ENCODE measurements at regions not wholly inside any gene's neighbourhood (a gene's known extent, or its start where the extent isn't known, plus 50 kb on each side); places are given as distances from the start of the nearest gene placed in this dataset.

GRCh38 chr20:48395816-48396546 is 431.8 kb downstream of the PREX1 start:
- Histone ChIP-seq H3K4me3 (ENCODE audit: low read length in 3 of 3) (no peak overlapping the region), H3K27me3 (ENCODE audit: control insufficient read depth in 3 of 3, insufficient read depth in 3 of 3, low read length in 3 of 3) (peaks cover 24 to 50% (median 35%) of the 10 kb centered on the region in 3 donors), H3K9me3 (ENCODE audit: control insufficient read depth in 3 of 3, low read length in 3 of 3) (no peaks in the 10 kb centered on the region), H3K9ac (ENCODE audit: low read depth in 1 of 3, low read length in 3 of 3) (no peak overlapping the region), H3K36me3 (ENCODE audit: control insufficient read depth in 3 of 3, insufficient read depth in 3 of 3, low read length in 3 of 3) (no peaks in the 10 kb centered on the region), H3K4me1 (ENCODE audit: control insufficient read depth in 3 of 3, insufficient read depth in 3 of 3, low read length in 3 of 3) (no peaks in the 10 kb centered on the region), H3K27ac (ENCODE audit: low read depth, low read length) (no peak overlapping the region)

- Histone ChIP-seq H3K9me3 (ENCODE audit: control insufficient read depth in 3 of 3, low read length in 3 of 3) (no peaks in the 10 kb centered on the region), H3K4me3 (ENCODE audit: low read length in 3 of 3) (no peak overlapping the region), H3K27ac (ENCODE audit: low read depth, low read length) (no peak overlapping the region), H3K4me1 (ENCODE audit: control insufficient read depth in 3 of 3, insufficient read depth in 3 of 3, low read length in 3 of 3) (no peaks in the 10 kb centered on the region), H3K9ac (ENCODE audit: low read depth in 1 of 3, low read length in 3 of 3) (no peak overlapping the region), H3K36me3 (ENCODE audit: control insufficient read depth in 3 of 3, insufficient read depth in 3 of 3, low read length in 3 of 3) (no peaks in the 10 kb centered on the region), H3K27me3 (ENCODE audit: control insufficient read depth in 3 of 3, insufficient read depth in 3 of 3, low read length in 3 of 3) (peaks cover 17 to 45% (median 32%) of the 10 kb centered on the region in 3 donors)
Measured at GRCh38 chr20:48394415-48395081, 433.3 kb downstream of the PREX1 start.

- Histone ChIP-seq H3K36me3 (ENCODE audit: control insufficient read depth in 3 of 3, insufficient read depth in 3 of 3, low read length in 3 of 3) (no peaks in the 10 kb centered on the region), H3K9me3 (ENCODE audit: control insufficient read depth in 3 of 3, low read length in 3 of 3) (no peaks in the 10 kb centered on the region), H3K9ac (ENCODE audit: low read depth in 1 of 3, low read length in 3 of 3) (no peak overlapping the region), H3K27me3 (ENCODE audit: control insufficient read depth in 3 of 3, insufficient read depth in 3 of 3, low read length in 3 of 3) (peaks cover 16 to 41% (median 30%) of the 10 kb centered on the region in 3 donors), H3K4me3 (ENCODE audit: low read length in 3 of 3) (no peak overlapping the region), H3K4me1 (ENCODE audit: control insufficient read depth in 3 of 3, insufficient read depth in 3 of 3, low read length in 3 of 3) (no peaks in the 10 kb centered on the region), H3K27ac (ENCODE audit: low read depth, low read length) (no peak overlapping the region)
Measured at GRCh38 chr20:48393737-48394314, 434.0 kb downstream of the PREX1 start.

- no peaks in the 10 kb centered on the region for H3K9me3 ChIP-seq (ENCODE audit: control insufficient read depth in 3 of 3, low read length in 3 of 3)
Measured at GRCh38 chr20:48393311-48393685, 434.5 kb downstream of the PREX1 start.

GRCh38 chr20:48392407-48393310 is 435.1 kb downstream of the PREX1 start:
- Histone ChIP-seq H3K4me1 (ENCODE audit: control insufficient read depth in 3 of 3, insufficient read depth in 3 of 3, low read length in 3 of 3) (no peaks in the 10 kb centered on the region), H3K4me3 (ENCODE audit: low read length in 3 of 3) (no peak overlapping the region), H3K36me3 (ENCODE audit: control insufficient read depth in 3 of 3, insufficient read depth in 3 of 3, low read length in 3 of 3) (no peaks in the 10 kb centered on the region), H3K27ac (ENCODE audit: low read depth, low read length) (no peak overlapping the region), H3K9ac (ENCODE audit: low read depth in 1 of 3, low read length in 3 of 3) (no peak overlapping the region), H3K9me3 (ENCODE audit: control insufficient read depth in 3 of 3, low read length in 3 of 3) (no peaks in the 10 kb centered on the region), H3K27me3 (ENCODE audit: control insufficient read depth in 3 of 3, insufficient read depth in 3 of 3, low read length in 3 of 3) (peaks cover 14 to 32% (median 21%) of the 10 kb centered on the region in 3 donors)

More at GRCh38 chr20:48393311-48393685, 434.5 kb downstream of the PREX1 start:
- no peaks in the 10 kb centered on the region for H3K36me3 ChIP-seq (ENCODE audit: control insufficient read depth in 3 of 3, insufficient read depth in 3 of 3, low read length in 3 of 3)
- H3K27ac ChIP-seq (ENCODE audit: low read depth, low read length) = no peak overlapping the region
- H3K4me1 ChIP-seq (ENCODE audit: control insufficient read depth in 3 of 3, insufficient read depth in 3 of 3, low read length in 3 of 3) = no peaks in the 10 kb centered on the region
- peaks cover 14 to 35% (median 28%) of the 10 kb centered on the region in 3 donors for H3K27me3 ChIP-seq (ENCODE audit: control insufficient read depth in 3 of 3, insufficient read depth in 3 of 3, low read length in 3 of 3)
- no peak overlapping the region for H3K9ac ChIP-seq (ENCODE audit: low read depth in 1 of 3, low read length in 3 of 3)
- H3K4me3 ChIP-seq (ENCODE audit: low read length in 3 of 3) = no peak overlapping the region

GRCh38 chr20:48390981-48391380 is 436.8 kb downstream of the PREX1 start:
- H3K4me3 ChIP-seq (ENCODE audit: low read length in 3 of 3) = no peak overlapping the region
- peaks cover 7 to 22% (median 8%) of the 10 kb centered on the region in 3 donors for H3K27me3 ChIP-seq (ENCODE audit: control insufficient read depth in 3 of 3, insufficient read depth in 3 of 3, low read length in 3 of 3)
- H3K9me3 ChIP-seq (ENCODE audit: control insufficient read depth in 3 of 3, low read length in 3 of 3) = no peaks in the 10 kb centered on the region
- no peaks in the 10 kb centered on the region for H3K4me1 ChIP-seq (ENCODE audit: control insufficient read depth in 3 of 3, insufficient read depth in 3 of 3, low read length in 3 of 3)
- H3K9ac ChIP-seq (ENCODE audit: low read depth in 1 of 3, low read length in 3 of 3) = no peak overlapping the region
- no peak overlapping the region for H3K27ac ChIP-seq (ENCODE audit: low read depth, low read length)
- no peaks in the 10 kb centered on the region for H3K36me3 ChIP-seq (ENCODE audit: control insufficient read depth in 3 of 3, insufficient read depth in 3 of 3, low read length in 3 of 3)

GRCh38 chr20:48387675-48388074 is 440.1 kb downstream of the PREX1 start:
- no peak overlapping the region for H3K4me3 ChIP-seq (ENCODE audit: low read length in 3 of 3)
- no peaks in the 10 kb centered on the region for H3K36me3 ChIP-seq (ENCODE audit: control insufficient read depth in 3 of 3, insufficient read depth in 3 of 3, low read length in 3 of 3)
- no peak overlapping the region for H3K27ac ChIP-seq (ENCODE audit: low read depth, low read length)
- peaks cover 0 to 23% (median 6%) of the 10 kb centered on the region in 3 donors for H3K27me3 ChIP-seq (ENCODE audit: control insufficient read depth in 3 of 3, insufficient read depth in 3 of 3, low read length in 3 of 3)
- H3K9ac ChIP-seq (ENCODE audit: low read depth in 1 of 3, low read length in 3 of 3) = no peak overlapping the region
- H3K9me3 ChIP-seq (ENCODE audit: control insufficient read depth in 3 of 3, low read length in 3 of 3) = no peaks in the 10 kb centered on the region
- H3K4me1 ChIP-seq (ENCODE audit: control insufficient read depth in 3 of 3, insufficient read depth in 3 of 3, low read length in 3 of 3) = no peaks in the 10 kb centered on the region

- Histone ChIP-seq H3K9ac (ENCODE audit: low read depth in 1 of 3, low read length in 3 of 3) (no peak overlapping the region), H3K27ac (ENCODE audit: low read depth, low read length) (no peak overlapping the region), H3K4me1 (ENCODE audit: control insufficient read depth in 3 of 3, insufficient read depth in 3 of 3, low read length in 3 of 3) (no peaks in the 10 kb centered on the region), H3K36me3 (ENCODE audit: control insufficient read depth in 3 of 3, insufficient read depth in 3 of 3, low read length in 3 of 3) (no peaks in the 10 kb centered on the region), H3K27me3 (ENCODE audit: control insufficient read depth in 3 of 3, insufficient read depth in 3 of 3, low read length in 3 of 3) (peaks cover 0 to 22% (median 6%) of the 10 kb centered on the region in 3 donors), H3K4me3 (ENCODE audit: low read length in 3 of 3) (no peak overlapping the region), H3K9me3 (ENCODE audit: control insufficient read depth in 3 of 3, low read length in 3 of 3) (no peaks in the 10 kb centered on the region)
Measured at GRCh38 chr20:48385527-48385926, 442.3 kb downstream of the PREX1 start.

- Histone ChIP-seq H3K4me1 (ENCODE audit: control insufficient read depth in 3 of 3, insufficient read depth in 3 of 3, low read length in 3 of 3) (no peaks in the 10 kb centered on the region), H3K27ac (ENCODE audit: low read depth, low read length) (no peak overlapping the region), H3K27me3 (ENCODE audit: control insufficient read depth in 3 of 3, insufficient read depth in 3 of 3, low read length in 3 of 3) (peaks cover 0 to 20% (median 6%) of the 10 kb centered on the region in 3 donors), H3K4me3 (ENCODE audit: low read length in 3 of 3) (no peak overlapping the region), H3K36me3 (ENCODE audit: control insufficient read depth in 3 of 3, insufficient read depth in 3 of 3, low read length in 3 of 3) (no peaks in the 10 kb centered on the region), H3K9ac (ENCODE audit: low read depth in 1 of 3, low read length in 3 of 3) (no peak overlapping the region), H3K9me3 (ENCODE audit: control insufficient read depth in 3 of 3, low read length in 3 of 3) (no peaks in the 10 kb centered on the region)
Measured at GRCh38 chr20:48385114-48385513, 442.7 kb downstream of the PREX1 start.
